ENCODE measurements at regions not wholly inside any gene's neighbourhood (a gene's known extent, or its start where the extent isn't known, plus 50 kb on each side); places are given as distances from the start of the nearest gene placed in this dataset.
A peak's percentile ranks its signal among the peaks of the same experiment; 100 is the strongest.

DNA sequence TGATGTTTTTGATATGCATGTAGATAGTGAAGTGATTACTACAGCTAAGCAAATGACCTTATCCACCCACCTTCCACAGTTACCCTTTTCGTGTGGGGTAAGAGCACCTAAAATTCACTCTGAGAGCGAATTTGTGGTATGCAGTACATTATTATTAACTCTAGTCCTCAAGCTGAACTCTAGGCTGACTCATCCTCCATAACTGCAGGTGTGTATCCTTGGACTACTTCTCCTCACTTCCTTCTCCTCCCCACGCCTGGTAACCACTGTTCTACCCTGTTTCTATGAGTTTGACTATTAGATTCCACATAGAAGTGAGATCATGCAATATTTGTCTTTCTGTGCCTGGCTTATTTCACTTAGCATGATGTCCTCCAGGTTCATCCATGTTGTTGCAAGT lies 484.6 kb downstream of the GATA3 start:
- Histone ChIP-seq H3K4me3 (no peak overlapping the region), H3K4me1 (no peaks in the 10 kb centered on the region), H3K27ac (no peak overlapping the region), H3K9me3 (peaks cover 10% of the 10 kb centered on the region; the same call in 1 of the 3 replicates), H3K4me2 (no peak overlapping the region)
- FAIRE-seq (no peak), ATAC-seq (no peak), DNase-seq (ENCODE audit: low read depth in 1 of 2, low spot score in 1 of 2) (no peak)
- ChIA-PET POLR2A (no interaction called here), CTCF (no interaction called here)
- WGBS (ENCODE audit: missing lambda C conversion rate): 22% methylated on average over 3 of the region's 3 CpGs
- TF ChIP-seq, protein P1, sequence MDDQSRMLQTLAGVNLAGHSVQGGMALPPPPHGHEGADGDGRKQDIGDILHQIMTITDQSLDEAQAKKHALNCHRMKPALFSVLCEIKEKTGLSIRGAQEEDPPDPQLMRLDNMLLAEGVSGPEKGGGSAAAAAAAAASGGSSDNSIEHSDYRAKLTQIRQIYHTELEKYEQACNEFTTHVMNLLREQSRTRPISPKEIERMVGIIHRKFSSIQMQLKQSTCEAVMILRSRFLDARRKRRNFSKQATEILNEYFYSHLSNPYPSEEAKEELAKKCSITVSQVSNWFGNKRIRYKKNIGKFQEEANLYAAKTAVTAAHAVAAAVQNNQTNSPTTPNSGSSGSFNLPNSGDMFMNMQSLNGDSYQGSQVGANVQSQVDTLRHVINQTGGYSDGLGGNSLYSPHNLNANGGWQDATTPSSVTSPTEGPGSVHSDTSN (IDR thresholded peaks at IDR 0.05): no peak
- TF ChIP-seq, protein P2, sequence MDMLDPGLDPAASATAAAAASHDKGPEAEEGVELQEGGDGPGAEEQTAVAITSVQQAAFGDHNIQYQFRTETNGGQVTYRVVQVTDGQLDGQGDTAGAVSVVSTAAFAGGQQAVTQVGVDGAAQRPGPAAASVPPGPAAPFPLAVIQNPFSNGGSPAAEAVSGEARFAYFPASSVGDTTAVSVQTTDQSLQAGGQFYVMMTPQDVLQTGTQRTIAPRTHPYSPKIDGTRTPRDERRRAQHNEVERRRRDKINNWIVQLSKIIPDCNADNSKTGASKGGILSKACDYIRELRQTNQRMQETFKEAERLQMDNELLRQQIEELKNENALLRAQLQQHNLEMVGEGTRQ (IDR thresholded peaks at IDR 0.05): no peak

DNA sequence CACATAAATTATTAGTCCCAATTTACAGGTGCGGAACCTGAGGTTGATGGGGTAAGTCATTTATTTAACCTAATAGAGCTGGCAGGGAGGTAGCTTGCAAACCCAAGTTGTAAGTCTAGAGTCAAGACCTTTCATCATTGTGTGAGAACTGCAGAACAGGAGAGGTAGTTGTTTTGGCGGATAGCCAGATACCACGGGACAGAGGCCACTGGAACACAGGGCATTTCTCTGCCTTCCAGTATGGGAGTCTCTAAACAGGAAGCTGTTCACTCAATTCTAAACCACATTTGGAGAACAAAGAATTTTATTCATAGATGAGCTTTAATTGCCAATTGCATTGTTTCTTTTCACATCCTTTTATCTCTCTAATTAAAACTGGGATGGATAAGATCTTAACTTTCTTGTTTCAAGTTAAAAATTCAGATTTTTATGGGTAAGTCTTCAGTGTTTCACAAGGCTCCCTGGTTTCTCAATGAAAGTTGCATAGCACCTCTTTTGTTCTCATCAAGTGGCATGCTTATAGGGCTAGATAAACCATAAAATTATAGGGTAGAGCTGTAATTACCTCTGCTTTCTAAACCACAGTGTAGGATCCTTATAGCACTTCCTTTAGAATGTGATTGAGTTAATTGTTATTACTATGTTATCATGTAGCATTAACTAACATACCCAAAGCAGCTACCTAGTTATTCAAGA lies 489.0 kb downstream of the GATA3 start:
- peak in 1 of 2 experiments; percentile 8 for DNase-seq (ENCODE audit: low read depth in 1 of 2, low spot score in 1 of 2)
- ChIA-PET CTCF (no interaction called here), POLR2A (no interaction called here)
- Histone ChIP-seq H3K4me3 (no peak overlapping the region), H3K4me2 (no peak overlapping the region), H3K4me1 (no peaks in the 10 kb centered on the region), H3K9me3 (peaks cover 10% of the 10 kb centered on the region; the same call in 1 of the 3 replicates), H3K27ac (no peak overlapping the region)
- no peak for TF ChIP-seq NFE2L2 (conservative IDR thresholded peaks at IDR 0.05; ENCODE audit: low read length)
- TF ChIP-seq RCOR1 (IDR thresholded peaks at IDR 0.05; ENCODE audit: low read depth, low read length): no peak
- TF ChIP-seq CEBPB (IDR thresholded peaks at IDR 0.05): no peak
- TF ChIP-seq FOSL2 (IDR thresholded peaks at IDR 0.05): no peak
- TF ChIP-seq FOSL2 (CRISPR knock-in tag; IDR thresholded peaks at IDR 0.05): no peak
- TF ChIP-seq KDM5A (IDR thresholded peaks at IDR 0.05): no peak
- no peak for TF ChIP-seq CBX8 (IDR thresholded peaks at IDR 0.05)
- TF ChIP-seq HDAC2 (IDR thresholded peaks at IDR 0.05): no peak
- TF ChIP-seq FOSB (CRISPR knock-in tag; IDR thresholded peaks at IDR 0.05): no peak
- no peak for TF ChIP-seq JUNB (IDR thresholded peaks at IDR 0.05)
- TF ChIP-seq PHF8 (IDR thresholded peaks at IDR 0.05; ENCODE audit: borderline replicate concordance, low read depth): no peak
- TF ChIP-seq, protein P3, sequence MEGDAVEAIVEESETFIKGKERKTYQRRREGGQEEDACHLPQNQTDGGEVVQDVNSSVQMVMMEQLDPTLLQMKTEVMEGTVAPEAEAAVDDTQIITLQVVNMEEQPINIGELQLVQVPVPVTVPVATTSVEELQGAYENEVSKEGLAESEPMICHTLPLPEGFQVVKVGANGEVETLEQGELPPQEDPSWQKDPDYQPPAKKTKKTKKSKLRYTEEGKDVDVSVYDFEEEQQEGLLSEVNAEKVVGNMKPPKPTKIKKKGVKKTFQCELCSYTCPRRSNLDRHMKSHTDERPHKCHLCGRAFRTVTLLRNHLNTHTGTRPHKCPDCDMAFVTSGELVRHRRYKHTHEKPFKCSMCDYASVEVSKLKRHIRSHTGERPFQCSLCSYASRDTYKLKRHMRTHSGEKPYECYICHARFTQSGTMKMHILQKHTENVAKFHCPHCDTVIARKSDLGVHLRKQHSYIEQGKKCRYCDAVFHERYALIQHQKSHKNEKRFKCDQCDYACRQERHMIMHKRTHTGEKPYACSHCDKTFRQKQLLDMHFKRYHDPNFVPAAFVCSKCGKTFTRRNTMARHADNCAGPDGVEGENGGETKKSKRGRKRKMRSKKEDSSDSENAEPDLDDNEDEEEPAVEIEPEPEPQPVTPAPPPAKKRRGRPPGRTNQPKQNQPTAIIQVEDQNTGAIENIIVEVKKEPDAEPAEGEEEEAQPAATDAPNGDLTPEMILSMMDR (IDR thresholded peaks at IDR 0.05): no peak
- TF ChIP-seq BHLHE40 (IDR thresholded peaks at IDR 0.05; ENCODE audit: low read depth, low read length): no peak
- TF ChIP-seq, protein P4, sequence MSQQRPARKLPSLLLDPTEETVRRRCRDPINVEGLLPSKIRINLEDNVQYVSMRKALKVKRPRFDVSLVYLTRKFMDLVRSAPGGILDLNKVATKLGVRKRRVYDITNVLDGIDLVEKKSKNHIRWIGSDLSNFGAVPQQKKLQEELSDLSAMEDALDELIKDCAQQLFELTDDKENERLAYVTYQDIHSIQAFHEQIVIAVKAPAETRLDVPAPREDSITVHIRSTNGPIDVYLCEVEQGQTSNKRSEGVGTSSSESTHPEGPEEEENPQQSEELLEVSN (IDR thresholded peaks at IDR 0.05; ENCODE audit: borderline replicate concordance, low read depth): no peak
- TF ChIP-seq, protein P5, sequence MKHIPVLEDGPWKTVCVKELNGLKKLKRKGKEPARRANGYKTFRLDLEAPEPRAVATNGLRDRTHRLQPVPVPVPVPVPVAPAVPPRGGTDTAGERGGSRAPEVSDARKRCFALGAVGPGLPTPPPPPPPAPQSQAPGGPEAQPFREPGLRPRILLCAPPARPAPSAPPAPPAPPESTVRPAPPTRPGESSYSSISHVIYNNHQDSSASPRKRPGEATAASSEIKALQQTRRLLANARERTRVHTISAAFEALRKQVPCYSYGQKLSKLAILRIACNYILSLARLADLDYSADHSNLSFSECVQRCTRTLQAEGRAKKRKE (CRISPR knock-in tag; IDR thresholded peaks at IDR 0.05; ENCODE audit: low read depth): no peak
- no peak for TF ChIP-seq JUN (IDR thresholded peaks at IDR 0.05)
- no peak for TF ChIP-seq ZSCAN20 (CRISPR knock-in tag; IDR thresholded peaks at IDR 0.05)
- TF ChIP-seq MYC (IDR thresholded peaks at IDR 0.05; ENCODE audit: borderline replicate concordance, low read length): no peak
- TF ChIP-seq, protein P6, sequence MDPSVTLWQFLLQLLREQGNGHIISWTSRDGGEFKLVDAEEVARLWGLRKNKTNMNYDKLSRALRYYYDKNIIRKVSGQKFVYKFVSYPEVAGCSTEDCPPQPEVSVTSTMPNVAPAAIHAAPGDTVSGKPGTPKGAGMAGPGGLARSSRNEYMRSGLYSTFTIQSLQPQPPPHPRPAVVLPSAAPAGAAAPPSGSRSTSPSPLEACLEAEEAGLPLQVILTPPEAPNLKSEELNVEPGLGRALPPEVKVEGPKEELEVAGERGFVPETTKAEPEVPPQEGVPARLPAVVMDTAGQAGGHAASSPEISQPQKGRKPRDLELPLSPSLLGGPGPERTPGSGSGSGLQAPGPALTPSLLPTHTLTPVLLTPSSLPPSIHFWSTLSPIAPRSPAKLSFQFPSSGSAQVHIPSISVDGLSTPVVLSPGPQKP (IDR thresholded peaks at IDR 0.05; ENCODE audit: low read depth, low read length): no peak
- no peak for FAIRE-seq
- 75% methylated on average over 3 of the region's 3 CpGs for WGBS (ENCODE audit: missing lambda C conversion rate)
- no peak for ATAC-seq
